Fibroblast of villous mesenchyme (primary cell): ENCODE measurements at regions not wholly inside any gene's neighbourhood (a gene's known extent, or its start where the extent isn't known, plus 50 kb on each side); places are given as distances from the start of the nearest gene placed in this dataset.

Source experiments
- DNase-seq: peaks from one replicate; pipeline ENCODE4 v3.0.0-alpha.2; 2010; ENCODE audit warnings: low read depth
- H3K4me3 ChIP-seq: 2 replicates; pipeline ENCODE4 v1.5.1; 2011; ENCODE audit warnings: low read depth, mild to moderate bottlenecking, low read length
- TF ChIP-seq, protein P1 (sequence below): IDR thresholded peaks from 2 replicates; pipeline ENCODE4 v1.5.1; 2012; ENCODE audit warnings: low read depth, mild to moderate bottlenecking, low read length; ENCODE audit not compliant: insufficient read depth

DNA sequence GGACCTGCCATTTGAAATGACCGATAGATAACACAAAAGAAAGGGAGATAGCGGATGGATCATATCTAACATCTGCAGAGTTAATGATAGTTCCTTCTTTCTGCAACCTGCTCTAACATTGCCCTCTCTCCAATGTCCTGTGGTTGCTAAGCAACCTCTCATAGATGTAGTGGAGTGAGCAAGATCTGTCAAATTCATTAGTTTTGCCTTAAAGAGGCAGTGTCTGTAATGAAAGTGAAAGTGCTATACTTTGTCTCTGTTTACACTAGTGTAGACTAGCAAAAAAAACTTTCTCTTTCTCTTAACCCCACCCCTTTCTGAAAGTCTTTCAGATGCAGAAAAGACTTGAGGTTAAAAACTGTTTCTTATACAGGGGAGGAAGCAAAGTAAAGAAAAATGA is 1196.9 kb downstream of the SORCS3 start:
- H3K4me3 ChIP-seq: no peak overlapping the region
- DNase-seq: no peak
- TF ChIP-seq, protein P1, sequence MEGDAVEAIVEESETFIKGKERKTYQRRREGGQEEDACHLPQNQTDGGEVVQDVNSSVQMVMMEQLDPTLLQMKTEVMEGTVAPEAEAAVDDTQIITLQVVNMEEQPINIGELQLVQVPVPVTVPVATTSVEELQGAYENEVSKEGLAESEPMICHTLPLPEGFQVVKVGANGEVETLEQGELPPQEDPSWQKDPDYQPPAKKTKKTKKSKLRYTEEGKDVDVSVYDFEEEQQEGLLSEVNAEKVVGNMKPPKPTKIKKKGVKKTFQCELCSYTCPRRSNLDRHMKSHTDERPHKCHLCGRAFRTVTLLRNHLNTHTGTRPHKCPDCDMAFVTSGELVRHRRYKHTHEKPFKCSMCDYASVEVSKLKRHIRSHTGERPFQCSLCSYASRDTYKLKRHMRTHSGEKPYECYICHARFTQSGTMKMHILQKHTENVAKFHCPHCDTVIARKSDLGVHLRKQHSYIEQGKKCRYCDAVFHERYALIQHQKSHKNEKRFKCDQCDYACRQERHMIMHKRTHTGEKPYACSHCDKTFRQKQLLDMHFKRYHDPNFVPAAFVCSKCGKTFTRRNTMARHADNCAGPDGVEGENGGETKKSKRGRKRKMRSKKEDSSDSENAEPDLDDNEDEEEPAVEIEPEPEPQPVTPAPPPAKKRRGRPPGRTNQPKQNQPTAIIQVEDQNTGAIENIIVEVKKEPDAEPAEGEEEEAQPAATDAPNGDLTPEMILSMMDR: no peak

- peak; percentile 1 for DNase-seq
- TF ChIP-seq, protein P1: no peak
- no peak overlapping the region for H3K4me3 ChIP-seq
These were observed 1193.4 kb downstream of the SORCS3 start for GRCh38 chr10:105834261-105835059.

GRCh38 chr10:105827133-105827532 is 1186.0 kb downstream of the SORCS3 start:
- H3K4me3 ChIP-seq: no peak overlapping the region
- no peak for DNase-seq
- TF ChIP-seq, protein P1: no peak

DNA sequence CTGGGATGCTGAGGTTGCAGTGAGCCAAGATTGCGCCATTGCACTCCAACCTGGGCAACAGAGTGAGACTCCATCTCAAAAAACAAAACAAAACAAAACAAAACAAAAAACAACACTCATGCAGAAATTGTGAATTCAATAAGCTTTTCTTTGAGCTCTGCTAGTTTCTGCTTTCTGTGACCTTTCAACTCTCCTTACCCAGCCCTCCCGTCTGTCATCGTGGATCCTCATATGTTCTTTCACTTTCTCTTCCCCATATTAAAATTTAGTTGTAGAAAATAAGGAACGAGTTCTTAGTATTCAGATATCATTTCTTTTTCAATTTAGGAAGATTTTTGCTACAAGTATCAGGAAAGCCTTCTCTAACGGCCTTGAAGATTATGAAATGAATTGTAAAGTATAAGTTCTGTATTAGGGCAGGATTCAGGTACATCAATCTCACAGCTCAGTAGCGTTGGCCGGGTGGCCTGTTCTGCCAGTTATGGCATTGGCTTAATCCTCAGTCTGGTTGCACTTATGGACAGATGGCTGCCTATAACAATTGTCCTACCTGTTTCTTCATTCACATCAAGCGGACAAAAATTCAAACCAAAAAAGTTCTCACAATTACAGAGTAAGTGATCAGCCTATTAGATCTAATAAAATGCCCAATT is 1167.0 kb downstream of the SORCS3 start:
- DNase-seq: no peak
- TF ChIP-seq, protein P1: no peak
- no peak overlapping the region for H3K4me3 ChIP-seq

- TF ChIP-seq, protein P1: no peak
- DNase-seq: no peak
- no peak overlapping the region for H3K4me3 ChIP-seq
These were observed 1162.1 kb downstream of the SORCS3 start for GRCh38 chr10:105803206-105803605.

- H3K4me3 ChIP-seq: no peak overlapping the region
- DNase-seq: no peak
- TF ChIP-seq, protein P1: no peak
These were observed 1159.6 kb downstream of the SORCS3 start for GRCh38 chr10:105800641-105801040.
